GM08714 (cell line): ENCODE measurements at regions not wholly inside any gene's neighbourhood (a gene's known extent, or its start where the extent isn't known, plus 50 kb on each side); places are given as distances from the start of the nearest gene placed in this dataset.

ENCODE experiments used
- H3K4me3 ChIP-seq: fragments of 200-500 bp; sonication (Bioruptor generic); 2 replicates; pipeline ENCODE4 v1.5.1; 2014; ENCODE audit warnings: mild to moderate bottlenecking, low read length, inconsistent platforms
- ZNF274 ChIP-seq: IDR thresholded peaks from 2 replicates; pipeline ENCODE4 v1.6.1; 2012; ENCODE audit warnings: mild to moderate bottlenecking, low read depth, low read length

GRCh38 chr12:127928615-127929571 lies 338.1 kb upstream of the TMEM132C start:
- no peak for TF ChIP-seq ZNF274
- no peak overlapping the region for H3K4me3 ChIP-seq

GRCh38 chr12:127930122-127930521 lies 336.8 kb upstream of the TMEM132C start:
- no peak overlapping the region for H3K4me3 ChIP-seq
- no peak for TF ChIP-seq ZNF274

- no peak for TF ChIP-seq ZNF274
- no peak overlapping the region for H3K4me3 ChIP-seq
These were observed 332.6 kb upstream of the TMEM132C start for GRCh38 chr12:127934409-127934808.

DNA sequence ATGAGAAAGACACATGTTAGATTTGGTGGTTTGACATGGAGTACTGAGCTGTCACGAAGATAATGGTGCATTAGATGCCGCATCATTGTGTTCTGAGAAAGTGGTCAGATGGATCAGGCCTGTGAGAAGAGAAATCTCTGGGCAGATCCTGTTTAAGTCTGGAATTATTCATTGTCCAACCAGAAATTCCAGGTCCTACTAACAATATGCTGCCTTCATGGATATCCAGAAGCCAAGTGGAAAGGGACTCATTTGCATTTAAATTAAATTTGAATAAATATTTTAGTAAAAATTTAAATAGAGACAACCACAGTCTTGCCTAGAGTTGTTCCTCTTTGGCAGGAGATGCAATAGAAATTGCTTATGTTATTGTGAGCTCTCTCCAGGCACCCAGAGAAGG lies 330.5 kb upstream of the TMEM132C start:
- H3K4me3 ChIP-seq, result no peak overlapping the region
- TF ChIP-seq ZNF274, result no peak

GRCh38 chr12:127941332-127941731 lies 325.6 kb upstream of the TMEM132C start:
- no peak overlapping the region for H3K4me3 ChIP-seq
- TF ChIP-seq ZNF274, result no peak

DNA sequence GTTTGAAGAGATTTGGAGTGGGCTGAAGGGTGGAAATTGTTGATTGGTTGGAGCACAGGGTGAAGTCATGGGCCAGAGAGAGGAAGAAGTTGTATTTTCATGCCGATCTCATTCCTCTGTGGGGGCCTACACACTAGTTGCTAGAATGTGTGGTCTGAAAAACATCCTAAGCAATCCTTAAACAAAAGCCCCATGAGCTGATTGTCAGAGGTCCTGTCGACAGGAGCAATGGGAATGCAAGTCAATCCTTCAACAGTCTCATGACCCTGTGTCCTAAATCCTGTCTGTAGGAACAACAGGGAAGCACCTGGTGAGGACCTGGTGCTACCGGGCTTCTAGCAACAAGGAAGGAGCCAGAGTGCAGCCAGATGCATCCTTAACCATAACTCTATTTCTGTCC lies 324.0 kb upstream of the TMEM132C start:
- TF ChIP-seq ZNF274, result no peak

GRCh38 chr12:127943481-127944210 lies 323.3 kb upstream of the TMEM132C start:
- H3K4me3 ChIP-seq, result no peak overlapping the region
- TF ChIP-seq ZNF274, result no peak

More for the DNA sequence above, 324.0 kb upstream of the TMEM132C start:
- no peak overlapping the region for H3K4me3 ChIP-seq

DNA sequence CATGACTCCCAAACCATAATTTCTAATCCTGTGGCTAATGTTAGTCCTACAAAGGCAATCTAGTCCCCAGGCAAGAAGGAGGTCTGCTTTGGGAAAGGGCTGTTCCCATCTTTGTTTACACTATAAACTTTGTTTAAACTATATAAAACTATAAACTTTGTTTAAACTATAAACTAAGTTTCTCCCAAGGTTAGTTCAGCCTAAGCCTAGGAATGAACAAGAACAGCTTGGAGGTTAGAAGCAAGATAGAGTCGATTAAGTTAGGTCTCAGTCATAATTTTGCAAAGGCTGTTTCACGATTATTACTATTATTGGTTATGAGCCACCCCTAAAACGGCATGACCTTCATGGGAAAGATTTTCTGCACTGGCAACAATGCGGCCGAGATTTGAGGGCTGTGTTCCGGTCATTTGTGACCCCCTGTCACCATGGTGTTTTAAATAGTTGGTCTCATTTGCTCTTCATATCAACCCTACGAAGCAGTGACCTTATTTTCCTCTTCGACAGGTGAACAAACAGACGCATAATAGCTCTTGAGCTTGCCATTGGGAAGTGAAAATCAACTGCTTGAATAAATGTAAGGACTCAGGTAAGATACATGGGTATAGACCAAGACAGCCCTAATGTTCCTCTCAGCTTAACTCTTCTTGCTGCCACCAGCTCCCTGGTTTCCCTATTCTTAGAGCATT lies 322.6 kb upstream of the TMEM132C start:
- TF ChIP-seq ZNF274, result no peak
- H3K4me3 ChIP-seq, result no peak overlapping the region

DNA sequence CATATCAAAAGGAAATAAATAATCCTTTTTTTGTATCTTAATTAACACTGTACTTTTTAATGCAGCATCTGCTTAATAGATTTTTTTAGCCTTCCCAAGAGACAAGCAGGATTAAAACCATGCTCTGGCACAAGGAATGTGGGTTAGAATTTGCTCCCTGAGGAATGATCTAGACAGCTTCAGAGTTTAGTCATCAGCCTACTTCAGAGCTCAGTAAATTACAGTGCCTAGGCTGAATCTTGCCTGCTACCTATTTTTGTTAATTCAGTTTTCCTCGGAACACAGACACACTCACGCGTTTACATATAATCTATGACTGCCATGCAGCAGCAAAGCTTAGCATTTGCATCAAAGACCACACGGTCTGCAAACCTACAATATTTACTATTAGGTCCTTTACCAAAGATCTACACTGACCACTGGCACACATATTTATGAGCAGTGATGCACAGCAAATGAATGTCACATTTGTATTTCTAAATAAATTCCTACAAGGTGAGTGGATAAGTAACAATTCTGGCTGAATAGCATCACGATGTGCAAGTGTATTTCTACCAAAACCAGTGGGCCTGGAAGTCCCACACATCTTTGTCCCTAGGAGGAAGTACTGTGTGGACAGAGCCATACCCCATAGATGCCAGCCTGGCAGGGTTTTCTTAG lies 309.8 kb upstream of the TMEM132C start:
- H3K4me3 ChIP-seq, result no peak overlapping the region
- no peak for TF ChIP-seq ZNF274

DNA sequence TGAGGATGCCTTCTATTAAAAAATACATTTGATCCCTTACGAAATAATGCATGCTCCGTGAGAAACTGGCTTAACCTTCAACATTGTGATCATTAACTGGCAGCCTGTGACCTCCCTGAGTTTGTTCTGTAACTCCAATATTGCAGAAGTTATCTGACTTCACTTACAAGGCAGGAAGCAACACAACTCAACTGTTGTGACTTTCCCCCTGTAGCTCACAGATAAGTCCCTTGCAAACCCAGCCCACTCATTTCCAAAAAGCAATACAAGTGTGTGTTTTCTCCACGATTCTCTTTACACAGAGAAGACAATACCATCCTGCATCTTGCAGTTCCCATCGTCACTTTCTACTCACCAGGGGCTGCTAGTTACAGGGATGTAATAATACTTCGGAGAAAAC lies 304.7 kb upstream of the TMEM132C start:
- no peak for TF ChIP-seq ZNF274
- H3K4me3 ChIP-seq, result no peak overlapping the region

- no peak overlapping the region for H3K4me3 ChIP-seq
- TF ChIP-seq ZNF274, result no peak
These were observed 303.0 kb upstream of the TMEM132C start for GRCh38 chr12:127963933-127964332.

GRCh38 chr12:127964717-127965116 lies 302.3 kb upstream of the TMEM132C start:
- no peak overlapping the region for H3K4me3 ChIP-seq
- TF ChIP-seq ZNF274, result no peak

DNA sequence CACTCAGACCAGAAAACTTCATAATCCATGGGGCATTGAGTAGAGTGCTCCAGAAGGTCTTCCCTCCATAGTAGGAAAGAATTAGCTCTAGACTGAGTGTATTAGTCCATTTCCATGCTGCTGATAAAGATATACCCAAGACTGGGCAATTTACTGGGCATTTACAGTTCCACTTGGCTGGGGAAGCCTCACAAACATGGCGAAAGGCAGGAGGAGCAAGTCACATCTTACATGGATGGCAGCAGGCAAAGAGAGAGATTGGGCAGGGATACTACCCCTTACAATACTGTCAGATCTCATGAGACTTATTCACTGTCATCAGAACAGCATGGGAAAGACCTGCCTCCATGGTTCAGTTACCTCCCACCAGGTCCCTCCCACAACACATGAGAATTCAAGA lies 300.6 kb upstream of the TMEM132C start:
- no peak for TF ChIP-seq ZNF274
- H3K4me3 ChIP-seq, result no peak overlapping the region

- TF ChIP-seq ZNF274, result no peak
- H3K4me3 ChIP-seq, result no peak overlapping the region
These were observed 296.5 kb upstream of the TMEM132C start for GRCh38 chr12:127970491-127970890.

DNA sequence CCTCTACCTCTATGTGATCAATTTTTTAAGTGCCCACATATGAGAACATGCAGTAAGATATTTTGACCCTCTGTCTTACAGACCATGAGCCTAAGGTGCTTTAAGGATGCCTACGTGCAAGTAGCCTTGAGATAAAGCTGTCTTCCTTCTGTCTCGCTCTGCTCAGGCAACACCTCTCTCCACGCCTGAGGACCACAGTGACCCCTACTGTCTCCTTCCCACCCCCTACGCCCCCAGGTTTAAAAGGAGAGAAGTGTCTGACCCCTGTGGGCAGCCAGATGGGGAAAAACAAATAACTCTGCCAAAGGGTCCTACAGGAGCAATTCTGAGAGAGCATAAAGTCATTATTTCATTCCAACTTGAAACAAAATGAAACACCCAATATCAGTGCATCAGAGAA lies 286.4 kb upstream of the TMEM132C start:
- TF ChIP-seq ZNF274, result no peak
- H3K4me3 ChIP-seq, result no peak overlapping the region
